ENCODE measurements at regions not wholly inside any gene's neighbourhood (a gene's known extent, or its start where the extent isn't known, plus 50 kb on each side); places are given as distances from the start of the nearest gene placed in this dataset.

DNA sequence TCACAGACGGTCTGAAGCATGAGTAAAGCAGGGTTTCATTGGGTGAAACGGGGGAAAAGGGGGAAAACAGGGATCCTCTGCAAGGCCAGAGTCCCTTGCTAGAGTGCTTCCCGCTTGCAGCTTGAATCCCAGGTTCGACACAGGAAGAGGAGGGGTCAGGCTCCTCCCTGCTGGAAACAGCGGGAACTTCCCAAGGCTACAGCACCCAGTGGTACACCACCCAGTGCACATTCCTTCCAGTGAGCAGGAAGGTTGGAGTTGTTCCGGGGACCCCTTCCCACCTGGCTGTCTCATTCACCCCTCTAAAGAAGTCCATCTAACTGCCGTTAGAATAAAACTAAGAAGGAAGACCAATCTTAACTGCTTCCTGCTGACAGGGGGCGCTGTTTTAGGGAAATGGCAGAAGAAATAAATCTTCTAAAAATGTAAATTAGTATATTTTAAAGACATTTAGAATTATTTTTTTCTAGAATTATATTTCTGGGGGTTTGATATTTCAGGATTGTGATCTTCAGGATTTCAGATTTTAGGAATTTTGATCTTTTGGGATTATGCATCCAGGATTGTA is 230.9 kb downstream of the RBM43 start:
- H3K4me2 ChIP-seq (ENCODE audit: low read length) = no peak overlapping the region
- H3K79me2 ChIP-seq (ENCODE audit: control insufficient read depth, low read length) = no peaks in the 10 kb centered on the region
- no peaks in the 10 kb centered on the region for H3K36me3 ChIP-seq (ENCODE audit: control insufficient read depth, low read length)
- H3K9me3 ChIP-seq (ENCODE audit: control insufficient read depth, insufficient read depth, low read length) = no peaks in the 10 kb centered on the region
- H3K4me1 ChIP-seq (ENCODE audit: control insufficient read depth, low read length) = no peaks in the 10 kb centered on the region
- no peak for TF ChIP-seq EZH2phosphoT487 (IDR thresholded peaks at IDR 0.05; ENCODE audit: borderline replicate concordance, low read length)
- TF ChIP-seq, protein P1, sequence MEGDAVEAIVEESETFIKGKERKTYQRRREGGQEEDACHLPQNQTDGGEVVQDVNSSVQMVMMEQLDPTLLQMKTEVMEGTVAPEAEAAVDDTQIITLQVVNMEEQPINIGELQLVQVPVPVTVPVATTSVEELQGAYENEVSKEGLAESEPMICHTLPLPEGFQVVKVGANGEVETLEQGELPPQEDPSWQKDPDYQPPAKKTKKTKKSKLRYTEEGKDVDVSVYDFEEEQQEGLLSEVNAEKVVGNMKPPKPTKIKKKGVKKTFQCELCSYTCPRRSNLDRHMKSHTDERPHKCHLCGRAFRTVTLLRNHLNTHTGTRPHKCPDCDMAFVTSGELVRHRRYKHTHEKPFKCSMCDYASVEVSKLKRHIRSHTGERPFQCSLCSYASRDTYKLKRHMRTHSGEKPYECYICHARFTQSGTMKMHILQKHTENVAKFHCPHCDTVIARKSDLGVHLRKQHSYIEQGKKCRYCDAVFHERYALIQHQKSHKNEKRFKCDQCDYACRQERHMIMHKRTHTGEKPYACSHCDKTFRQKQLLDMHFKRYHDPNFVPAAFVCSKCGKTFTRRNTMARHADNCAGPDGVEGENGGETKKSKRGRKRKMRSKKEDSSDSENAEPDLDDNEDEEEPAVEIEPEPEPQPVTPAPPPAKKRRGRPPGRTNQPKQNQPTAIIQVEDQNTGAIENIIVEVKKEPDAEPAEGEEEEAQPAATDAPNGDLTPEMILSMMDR (IDR thresholded peaks at IDR 0.05; ENCODE audit: low read depth, low read length, poor library complexity, severe bottlenecking) = peak; percentile 18
- H3K27me3 ChIP-seq (ENCODE audit: control insufficient read depth, low read length) = no peaks in the 10 kb centered on the region
- no peak overlapping the region for H3K27ac ChIP-seq (ENCODE audit: low read depth, low read length)
- no peaks in the 10 kb centered on the region for H3F3A ChIP-seq (ENCODE audit: control insufficient read depth, insufficient read depth)
- no peaks in the 10 kb centered on the region for H4K20me1 ChIP-seq (ENCODE audit: control insufficient read depth, insufficient read depth, low read depth, low read length)
- no peak overlapping the region for H3K4me3 ChIP-seq (ENCODE audit: low read length)
- no peaks in the 10 kb centered on the region for H3K9me2 ChIP-seq (replicated peaks; ENCODE audit: control insufficient read depth, low read length)

DNA sequence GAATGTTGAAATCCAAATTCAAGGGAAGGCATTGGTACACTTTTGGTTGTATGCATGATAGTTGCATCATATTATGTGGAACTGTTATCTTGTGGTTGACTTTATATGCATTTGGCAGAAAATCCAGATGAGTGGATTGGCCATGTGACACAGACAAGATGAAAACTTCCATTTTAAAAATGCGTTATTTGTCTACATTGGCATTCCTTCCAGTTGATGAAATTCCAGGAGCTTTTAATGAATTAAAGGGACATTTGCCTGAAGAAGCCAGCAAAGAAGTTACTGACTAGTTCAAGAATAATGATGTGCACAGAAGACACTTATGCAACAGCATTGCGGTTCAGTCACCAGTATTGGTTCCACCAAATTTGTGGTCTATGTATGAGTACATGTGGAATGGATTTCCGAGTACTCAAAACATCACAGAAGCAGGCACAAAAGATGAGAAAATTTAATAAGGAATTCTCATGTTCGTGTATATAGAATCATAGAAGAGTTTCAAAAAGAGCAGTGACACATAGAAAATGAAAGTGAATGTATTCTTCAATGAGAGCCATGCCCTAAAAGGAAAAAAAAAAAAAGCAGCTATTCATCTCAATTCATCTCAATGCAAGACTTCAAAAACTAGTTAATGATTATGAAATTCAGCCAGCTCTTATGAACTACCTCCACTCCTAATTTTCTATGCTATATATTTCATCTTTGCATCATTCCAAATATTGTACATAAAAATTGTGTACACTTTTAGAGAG is 232.1 kb downstream of the RBM43 start:
- Histone ChIP-seq H3K9me2 (replicated peaks; ENCODE audit: control insufficient read depth, low read length) (no peaks in the 10 kb centered on the region), H3F3A (ENCODE audit: control insufficient read depth, insufficient read depth) (no peaks in the 10 kb centered on the region), H3K4me2 (ENCODE audit: low read length) (no peak overlapping the region), H3K27ac (ENCODE audit: low read depth, low read length) (no peak overlapping the region), H3K4me1 (ENCODE audit: control insufficient read depth, low read length) (no peaks in the 10 kb centered on the region), H3K36me3 (ENCODE audit: control insufficient read depth, low read length) (no peaks in the 10 kb centered on the region), H3K79me2 (ENCODE audit: control insufficient read depth, low read length) (no peaks in the 10 kb centered on the region), H4K20me1 (ENCODE audit: control insufficient read depth, insufficient read depth, low read depth, low read length) (no peaks in the 10 kb centered on the region), H3K27me3 (ENCODE audit: control insufficient read depth, low read length) (no peaks in the 10 kb centered on the region), H3K9me3 (ENCODE audit: control insufficient read depth, insufficient read depth, low read length) (no peaks in the 10 kb centered on the region), H3K4me3 (ENCODE audit: low read length) (no peak overlapping the region)
- no peak for TF ChIP-seq EZH2phosphoT487 (IDR thresholded peaks at IDR 0.05; ENCODE audit: borderline replicate concordance, low read length)
- TF ChIP-seq, protein P1 (IDR thresholded peaks at IDR 0.05; ENCODE audit: low read depth, low read length, poor library complexity, severe bottlenecking) = no peak

DNA sequence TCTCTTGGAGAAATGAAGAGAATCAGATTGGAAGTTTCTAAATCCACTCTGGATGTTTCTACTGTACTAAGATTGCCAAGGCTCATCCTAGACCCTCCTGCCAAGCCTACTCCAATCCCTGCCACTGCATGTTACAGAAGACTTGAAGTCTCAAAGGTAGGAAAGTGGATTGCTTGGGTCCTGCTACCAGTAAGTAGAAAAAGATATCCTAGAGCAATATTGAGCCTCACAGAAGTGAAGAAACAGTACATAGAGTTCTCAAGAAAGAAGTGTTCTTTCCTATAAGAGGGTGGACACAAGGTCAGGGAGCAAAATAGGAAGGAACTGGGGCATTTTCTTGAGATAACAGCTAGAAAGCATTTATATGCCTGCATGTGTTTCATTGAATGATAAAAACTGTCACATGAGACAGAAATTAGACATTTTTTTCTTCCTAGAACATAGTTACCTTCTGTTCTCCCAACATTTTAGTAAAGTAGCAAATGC is 232.9 kb downstream of the RBM43 start:
- H4K20me1 ChIP-seq (ENCODE audit: control insufficient read depth, insufficient read depth, low read depth, low read length) = no peaks in the 10 kb centered on the region
- H3K36me3 ChIP-seq (ENCODE audit: control insufficient read depth, low read length) = no peaks in the 10 kb centered on the region
- H3K9me2 ChIP-seq (replicated peaks; ENCODE audit: control insufficient read depth, low read length) = no peaks in the 10 kb centered on the region
- H3K27ac ChIP-seq (ENCODE audit: low read depth, low read length) = no peak overlapping the region
- no peak overlapping the region for H3K4me2 ChIP-seq (ENCODE audit: low read length)
- TF ChIP-seq, protein P1 (IDR thresholded peaks at IDR 0.05; ENCODE audit: low read depth, low read length, poor library complexity, severe bottlenecking) = no peak
- no peak for TF ChIP-seq EZH2phosphoT487 (IDR thresholded peaks at IDR 0.05; ENCODE audit: borderline replicate concordance, low read length)
- no peaks in the 10 kb centered on the region for H3K4me1 ChIP-seq (ENCODE audit: control insufficient read depth, low read length)
- H3K27me3 ChIP-seq (ENCODE audit: control insufficient read depth, low read length) = no peaks in the 10 kb centered on the region
- H3K4me3 ChIP-seq (ENCODE audit: low read length) = no peak overlapping the region
- H3F3A ChIP-seq (ENCODE audit: control insufficient read depth, insufficient read depth) = no peaks in the 10 kb centered on the region
- no peaks in the 10 kb centered on the region for H3K9me3 ChIP-seq (ENCODE audit: control insufficient read depth, insufficient read depth, low read length)
- H3K79me2 ChIP-seq (ENCODE audit: control insufficient read depth, low read length) = no peaks in the 10 kb centered on the region

Data from DOHH2 (cell line).